CD4-positive, alpha-beta T cell (primary cell): ENCODE measurements at regions not wholly inside any gene's neighbourhood (a gene's known extent, or its start where the extent isn't known, plus 50 kb on each side); places are given as distances from the start of the nearest gene placed in this dataset.

ENCODE experiments used
- ATAC-seq: fragments of 200-7000 bp; cut with Tn5 transposase; one replicate; pipeline ENCODE4 v1.10.0; 2022; ENCODE audit warnings: mild to moderate bottlenecking; ENCODE audit not compliant: poor library complexity
- CTCF ChIA-PET: fragments of 350-600 bp; sonication (Branson Sonifier 250); formaldehyde crosslinking; loops from one replicate; lab custom pipeline; 2021; ENCODE audit warnings: antibody characterized with exemption, inconsistent platforms; lab: Charles Lee
- POLR2A ChIA-PET: fragments of 350-600 bp; sonication (Branson Sonifier 250); formaldehyde crosslinking; loops from one replicate; lab custom pipeline; 2021; ENCODE audit warnings: antibody characterized with exemption, inconsistent platforms; lab: Charles Lee
- DNase-seq, 14 experiments: peaks; one replicate each; pipeline ENCODE4 v3.0.0-alpha.2; 2013 to 2020; ENCODE audit warnings: mixed read lengths in 2 of 14
- H3K27ac ChIP-seq, 2 donors: one replicate each; pipeline versions ENCODE4 v1.5.1 to v1.7.0; 2013; ENCODE audit warnings: low read length in 2 of 2, low read depth in 1 of 2, mild to moderate bottlenecking in 1 of 2
- H3K27me3 ChIP-seq, 2 experiments: 1 replicate in 1 of 2; 2 replicates in 1 of 2; pipeline versions ENCODE4 v1.6.1 to v1.7.0; 2013; ENCODE audit warnings: low read length in 2 of 2, control low read depth in 1 of 2, mild to moderate bottlenecking in 1 of 2, moderate library complexity in 1 of 2; ENCODE audit not compliant: insufficient read depth in 2 of 2, control insufficient read depth in 1 of 2
- H3K36me3 ChIP-seq: one replicate; pipeline ENCODE4 v1.6.1; 2013; ENCODE audit warnings: low read length, control low read depth; ENCODE audit not compliant: insufficient read depth
- H3K4me1 ChIP-seq: one replicate; pipeline ENCODE4 v1.6.1; 2013; ENCODE audit warnings: low read length, control low read depth; ENCODE audit not compliant: insufficient read depth
- H3K4me3 ChIP-seq: one replicate; pipeline ENCODE4 v1.5.1; 2013; ENCODE audit warnings: mild to moderate bottlenecking, low read length, moderate library complexity
- H3K9me3 ChIP-seq, 2 experiments: 1 replicate in 1 of 2; 2 replicates in 1 of 2; pipeline versions ENCODE4 v1.6.1 to v1.7.0; 2013; ENCODE audit warnings: low read length in 2 of 2, mild to moderate bottlenecking in 2 of 2, control low read depth in 1 of 2, moderate library complexity in 1 of 2; ENCODE audit not compliant: control insufficient read depth in 1 of 2, insufficient read depth in 1 of 2
- H3K27ac Mint-ChIP-seq: one replicate; pipeline ENCODE4 v1.8.0; 2020; ENCODE audit warnings: mixed read lengths
- H3K27me3 Mint-ChIP-seq: one replicate; pipeline ENCODE4 v1.8.0; 2021; ENCODE audit warnings: mixed read lengths
- H3K36me3 Mint-ChIP-seq: one replicate; pipeline ENCODE4 v1.8.0; 2021; ENCODE audit warnings: low read depth, mixed read lengths
- H3K4me1 Mint-ChIP-seq: one replicate; pipeline ENCODE4 v1.8.0; 2021; ENCODE audit warnings: low read depth, mixed read lengths
- H3K4me3 Mint-ChIP-seq: one replicate; pipeline ENCODE4 v1.8.0; 2020; ENCODE audit warnings: mild to moderate bottlenecking, mixed read lengths
- H3K9me3 Mint-ChIP-seq: one replicate; pipeline ENCODE4 v1.8.0; 2020; ENCODE audit warnings: mixed read lengths
- CTCF ChIP-seq: fragments of 200-600 bp; IDR thresholded peaks from one replicate; pipeline ENCODE4 v1.8.0; 2022; ENCODE audit warnings: antibody characterized with exemption, mild to moderate bottlenecking
- intact Hi-C, 2 experiments: fragments of 100-400 bp; cut with DNase I in 1 of 2; cut with micrococcal nuclease in 1 of 2; formaldehyde crosslinking; loops; one replicate each; pipeline versions ENCODE4 v1.15.1 to v1.9.0; 2023 to 2025; cut with DNase I, micrococcal nuclease

GRCh38 chr10:3588816-3589215, 196.2 kb downstream of the KLF6 start:
- no peaks in the 10 kb centered on the region for H3K36me3 ChIP-seq
- H3K9me3 ChIP-seq = no peaks in the 10 kb centered on the region
- no peak overlapping the region for H3K4me3 ChIP-seq
- Mint-ChIP-seq H3K27me3 (no peaks in the 10 kb centered on the region), H3K9me3 (no peaks in the 10 kb centered on the region), H3K4me1 (no peaks in the 10 kb centered on the region), H3K4me3 (no peak overlapping the region), H3K36me3 (no peaks in the 10 kb centered on the region), H3K27ac (no peak overlapping the region)
- no peak for DNase-seq
- ChIA-PET POLR2A (no interaction called here), CTCF (no interaction called here)
- H3K27ac ChIP-seq = no peak overlapping the region
- no peak for ATAC-seq
- no peaks in the 10 kb centered on the region for H3K4me1 ChIP-seq
- H3K27me3 ChIP-seq = no peaks in the 10 kb centered on the region
- no peak for TF ChIP-seq CTCF
- intact Hi-C loops = no loop called here

GRCh38 chr10:3588346-3588745, 196.7 kb downstream of the KLF6 start:
- POLR2A ChIA-PET = no interaction called here
- no peak for TF ChIP-seq CTCF
- Histone ChIP-seq H3K27me3 (no peaks in the 10 kb centered on the region), H3K4me1 (no peaks in the 10 kb centered on the region), H3K4me3 (no peak overlapping the region), H3K27ac (no peak overlapping the region), H3K36me3 (no peaks in the 10 kb centered on the region), H3K9me3 (no peaks in the 10 kb centered on the region)
- intact Hi-C loops = no loop called here
- no peaks in the 10 kb centered on the region for H3K27me3 Mint-ChIP-seq
- no peaks in the 10 kb centered on the region for H3K4me1 Mint-ChIP-seq
- no peak overlapping the region for H3K4me3 Mint-ChIP-seq
- DNase-seq = no peak
- H3K36me3 Mint-ChIP-seq = no peaks in the 10 kb centered on the region
- H3K9me3 Mint-ChIP-seq = no peaks in the 10 kb centered on the region
- ATAC-seq = no peak
- CTCF ChIA-PET = no interaction called here
- no peak overlapping the region for H3K27ac Mint-ChIP-seq

- Mint-ChIP-seq H3K27me3 (no peaks in the 10 kb centered on the region), H3K27ac (no peak overlapping the region), H3K4me3 (no peak overlapping the region), H3K4me1 (no peaks in the 10 kb centered on the region), H3K36me3 (no peaks in the 10 kb centered on the region), H3K9me3 (no peaks in the 10 kb centered on the region)
- Histone ChIP-seq H3K4me3 (no peak overlapping the region), H3K27ac (no peak overlapping the region), H3K9me3 (no peaks in the 10 kb centered on the region), H3K4me1 (no peaks in the 10 kb centered on the region), H3K27me3 (no peaks in the 10 kb centered on the region), H3K36me3 (no peaks in the 10 kb centered on the region)
- DNase-seq = no peak
- ChIA-PET POLR2A (no interaction called here), CTCF (interaction anchor here (0.5 kb wide), 1 partner anchor 530 kb away, joined by 4 read pairs; no protein-coding TSS in a partner anchor)
- TF ChIP-seq CTCF = no peak
- intact Hi-C loops = loop anchor here in 1 of 2 experiments (5.0 kb wide), 1 partner anchor 457 kb away; no protein-coding TSS in a partner anchor
- no peak for ATAC-seq
These were observed 199.9 kb downstream of the KLF6 start for GRCh38 chr10:3584926-3585784.
